Gastroesophageal sphincter (tissue), 4 donors: ENCODE measurements at regions not wholly inside any gene's neighbourhood (a gene's known extent, or its start where the extent isn't known, plus 50 kb on each side); places are given as distances from the start of the nearest gene placed in this dataset.
"Not testable (repeated sequence)": the region's sequence is repeated elsewhere in the genome, so short reads cannot be mapped to it uniquely, and the experiment has no call there.

ENCODE experiments used
- ATAC-seq: fragments of 150-250 bp; one replicate; pipeline ENCODE4 v1.9.1; 2016; ENCODE audit warnings: mild to moderate bottlenecking, moderate library complexity
- H3K27ac ChIP-seq, 4 donors: fragments of 200-600 bp; sonication (generic) in 3 of 4; 1 replicate in 3 of 4; 2 replicates in 1 of 4; pipeline ENCODE4 v1.5.1; 2016 to 2019
- H3K27me3 ChIP-seq: fragments of 200-600 bp; sonication (generic); one replicate; pipeline ENCODE4 v1.5.1; 2019
- H3K36me3 ChIP-seq, 2 donors: fragments of 200-600 bp; sonication (generic); one replicate each; pipeline ENCODE4 v1.5.1; 2019; ENCODE audit warnings: control low read depth in 1 of 2
- H3K4me1 ChIP-seq, 3 donors: fragments of 200-600 bp; sonication (generic); 1 replicate in 2 of 3; 2 replicates in 1 of 3; pipeline ENCODE4 v1.5.1; 2016 to 2019; ENCODE audit warnings: control low read depth in 2 of 3
- H3K4me3 ChIP-seq, 2 donors: fragments of 200-600 bp; sonication (generic); one replicate each; pipeline ENCODE4 v1.5.1; 2019; ENCODE audit warnings: mild to moderate bottlenecking in 1 of 2, moderate library complexity in 1 of 2
- H3K9me3 ChIP-seq, 3 donors: fragments of 200-600 bp; sonication (generic); one replicate each; pipeline ENCODE4 v1.5.1; 2017 to 2019; ENCODE audit warnings: control low read depth in 2 of 3
- CTCF ChIP-seq, 4 experiments: fragments of 200-600 bp in 2 of 4; fragments of 450-650 bp in 2 of 4; sonication (generic) in 1 of 4; IDR thresholded peaks; one replicate each; pipeline ENCODE4 v1.5.1; 2017 to 2019; ENCODE audit warnings: antibody characterized with exemption in 4 of 4, mild to moderate bottlenecking in 2 of 4, moderate library complexity in 2 of 4
- EP300 ChIP-seq: sonication (generic); formaldehyde crosslinking; IDR thresholded peaks from one replicate; pipeline ENCODE4 v1.6.1; 2017; ENCODE audit warnings: antibody characterized with exemption, mild to moderate bottlenecking
- POLR2A ChIP-seq, 2 donors: fragments of 450-650 bp; IDR thresholded peaks; one replicate each; pipeline ENCODE4 v1.6.1; 2017; ENCODE audit warnings: antibody characterized with exemption in 2 of 2, mild to moderate bottlenecking in 2 of 2, moderate library complexity in 1 of 2
- POLR2AphosphoS5 ChIP-seq: sonication (generic); formaldehyde crosslinking; IDR thresholded peaks from one replicate; pipeline ENCODE4 v1.6.1; 2017; ENCODE audit warnings: antibody characterized with exemption
- WGBS, 2 donors: methylation state at CpG; one replicate each; pipeline ENCODE4 v1.1.5; 2018; ENCODE audit warnings: low coverage in 1 of 2; 5-methylcytosine and 5-hydroxymethylcytosine counted together

- Histone ChIP-seq H3K27ac (no peak overlapping the region), H3K36me3 (no peaks in the 10 kb centered on the region), H3K4me3 (no peak overlapping the region), H3K4me1 (peaks cover 0 to 9% (median 0%) of the 10 kb centered on the region in 3 donors), H3K9me3 (no peaks in the 10 kb centered on the region), H3K27me3 (no peaks in the 10 kb centered on the region)
- TF ChIP-seq POLR2AphosphoS5, result no peak
- TF ChIP-seq EP300, result no peak
- TF ChIP-seq POLR2A (IDR thresholded peaks at IDR 0.05), result no peak
- TF ChIP-seq CTCF (IDR thresholded peaks at IDR 0.05), result no peak
- ATAC-seq, result no peak
- WGBS, 2 donors, result 52 to 68% methylated on average over 6 to 9 of the region's 10 CpGs
These were observed 143.2 kb upstream of the PRICKLE2 start for GRCh38 chr3:64368257-64369020.

GRCh38 chr3:64365877-64366276 is 140.6 kb upstream of the PRICKLE2 start:
- WGBS, 2 donors, result 93 to 100% methylated on average over 2 to 5 of the region's 5 CpGs

GRCh38 chr3:64363842-64364241 is 138.6 kb upstream of the PRICKLE2 start:
- no peak overlapping the region for H3K4me3 ChIP-seq
- no peak overlapping the region for H3K27ac ChIP-seq
- TF ChIP-seq CTCF (IDR thresholded peaks at IDR 0.05), result no peak
- TF ChIP-seq POLR2AphosphoS5, result no peak
- TF ChIP-seq EP300, result no peak
- no peak for TF ChIP-seq POLR2A (IDR thresholded peaks at IDR 0.05)
- 100% methylated on average over 1 of the region's 1 CpG; no CpG with 5 or more reads in 1 of the 2 donors for WGBS, 2 donors
- no peak for ATAC-seq
- no peaks in the 10 kb centered on the region for H3K4me1 ChIP-seq
- no peaks in the 10 kb centered on the region for H3K9me3 ChIP-seq
- H3K36me3 ChIP-seq, result no peaks in the 10 kb centered on the region
- H3K27me3 ChIP-seq, result no peaks in the 10 kb centered on the region

More at GRCh38 chr3:64365877-64366276, 140.6 kb upstream of the PRICKLE2 start:
- Histone ChIP-seq H3K27me3 (no peaks in the 10 kb centered on the region), H3K4me1 (peaks cover 0 to 9% (median 0%) of the 10 kb centered on the region in 3 donors), H3K9me3 (no peaks in the 10 kb centered on the region), H3K36me3 (no peaks in the 10 kb centered on the region), H3K27ac (no peak overlapping the region), H3K4me3 (no peak overlapping the region)
- ATAC-seq, result no peak
- no peak for TF ChIP-seq EP300

- Histone ChIP-seq H3K4me3 (no peak overlapping the region), H3K36me3 (no peaks in the 10 kb centered on the region), H3K9me3 (no peaks in the 10 kb centered on the region), H3K27me3 (no peaks in the 10 kb centered on the region), H3K4me1 (no peaks in the 10 kb centered on the region), H3K27ac (no peak overlapping the region)
- WGBS, 2 donors, result 70 to 79% methylated on average over 3 to 5 of the region's 5 CpGs
- ATAC-seq, result no peak
- TF ChIP-seq POLR2A (IDR thresholded peaks at IDR 0.05) (no peak), POLR2AphosphoS5 (no peak), EP300 (no peak), CTCF (IDR thresholded peaks at IDR 0.05) (no peak)
These were observed 136.9 kb upstream of the PRICKLE2 start for GRCh38 chr3:64361962-64362735.

- not testable (repeated sequence) for H3K4me1 ChIP-seq, H3K36me3 ChIP-seq, ATAC-seq, H3K27ac ChIP-seq, H3K4me3 ChIP-seq, H3K27me3 ChIP-seq, H3K9me3 ChIP-seq
- 87 to 92% methylated on average over 3 of the region's 4 CpGs for WGBS, 2 donors
These were observed 135.8 kb upstream of the PRICKLE2 start for GRCh38 chr3:64361036-64361435.

- Histone ChIP-seq H3K4me3 (no peak overlapping the region), H3K27ac (no peak overlapping the region), H3K27me3 (no peaks in the 10 kb centered on the region), H3K4me1 (peaks cover 5 to 9% (median 5%) of the 10 kb centered on the region in 3 donors), H3K9me3 (no peaks in the 10 kb centered on the region), H3K36me3 (no peaks in the 10 kb centered on the region)
- WGBS, 2 donors, result 91 to 93% methylated on average over 3 to 6 of the region's 6 CpGs
- TF ChIP-seq POLR2AphosphoS5 (no peak), POLR2A (IDR thresholded peaks at IDR 0.05) (no peak), CTCF (IDR thresholded peaks at IDR 0.05) (no peak), EP300 (no peak)
- ATAC-seq, result no peak
These were observed 135.0 kb upstream of the PRICKLE2 start for GRCh38 chr3:64360280-64360679.
